22Rv1 (cell line): ENCODE measurements at regions not wholly inside any gene's neighbourhood (a gene's known extent, or its start where the extent isn't known, plus 50 kb on each side); places are given as distances from the start of the nearest gene placed in this dataset.

Experiments
- H3K27ac ChIP-seq: fragments of 450-650 bp; 2 replicates; pipeline ENCODE4 v1.5.1; 2017
- CTCF ChIP-seq: fragments of 450-650 bp; IDR thresholded peaks from 2 replicates; pipeline ENCODE4 v1.5.1; 2017; ENCODE audit warnings: mild to moderate bottlenecking
- ZFX ChIP-seq: fragments of 450-650 bp; IDR thresholded peaks from 2 replicates; pipeline ENCODE4 v1.6.1; 2017; ENCODE audit warnings: antibody characterized with exemption, borderline replicate concordance

GRCh38 chr9:14467675-14468374, 153.9 kb upstream of the NFIB start:
- H3K27ac ChIP-seq: no peak overlapping the region
- TF ChIP-seq ZFX (no peak), CTCF (no peak)

GRCh38 chr9:14466828-14467227, 152.9 kb upstream of the NFIB start:
- no peak for TF ChIP-seq CTCF
- TF ChIP-seq ZFX: no peak
- H3K27ac ChIP-seq: no peak overlapping the region

GRCh38 chr9:14466429-14466818, 152.5 kb upstream of the NFIB start:
- H3K27ac ChIP-seq: no peak overlapping the region
- TF ChIP-seq ZFX: no peak
- TF ChIP-seq CTCF: no peak

GRCh38 chr9:14462950-14463349, 149.0 kb upstream of the NFIB start:
- H3K27ac ChIP-seq: no peak overlapping the region
- TF ChIP-seq ZFX (no peak), CTCF (no peak)

GRCh38 chr9:14455243-14455642, 141.3 kb upstream of the NFIB start:
- no peak overlapping the region for H3K27ac ChIP-seq
- TF ChIP-seq CTCF: no peak
- TF ChIP-seq ZFX: no peak

GRCh38 chr9:14453286-14453685, 139.3 kb upstream of the NFIB start:
- TF ChIP-seq CTCF (no peak), ZFX (no peak)
- no peak overlapping the region for H3K27ac ChIP-seq

GRCh38 chr9:14452539-14452938, 138.6 kb upstream of the NFIB start:
- no peak overlapping the region for H3K27ac ChIP-seq
- no peak for TF ChIP-seq ZFX
- TF ChIP-seq CTCF: no peak
